22Rv1 (cell line): ENCODE measurements at regions not wholly inside any gene's neighbourhood (a gene's known extent, or its start where the extent isn't known, plus 50 kb on each side); places are given as distances from the start of the nearest gene placed in this dataset.

ENCODE experiments used
- H3K27ac ChIP-seq: fragments of 450-650 bp; 2 replicates; pipeline ENCODE4 v1.5.1; 2017
- ZFX ChIP-seq: fragments of 450-650 bp; IDR thresholded peaks from 2 replicates; pipeline ENCODE4 v1.6.1; 2017; ENCODE audit warnings: antibody characterized with exemption, borderline replicate concordance
- TF ChIP-seq, protein P1 (sequence below): fragments of 450-650 bp; IDR thresholded peaks from 2 replicates; pipeline ENCODE4 v1.5.1; 2017; ENCODE audit warnings: mild to moderate bottlenecking

DNA sequence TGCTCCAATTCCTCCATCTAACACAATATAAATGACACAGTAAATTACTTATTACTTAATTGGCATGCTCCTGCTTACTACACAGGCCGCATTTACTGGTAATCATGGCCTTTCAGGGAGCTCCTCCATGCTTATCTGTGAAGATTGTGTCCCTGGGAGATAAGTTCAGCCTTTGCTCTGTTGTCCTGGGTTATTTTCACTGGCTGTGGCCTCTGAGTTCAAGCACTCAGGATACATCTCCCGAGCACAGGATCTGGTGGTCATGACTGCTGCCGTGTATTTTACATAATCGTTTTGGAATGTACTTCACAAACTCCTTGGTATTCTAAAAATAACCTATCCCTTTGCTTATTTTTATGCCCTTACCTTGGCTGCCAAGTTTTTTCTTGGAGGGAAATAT lies 215.7 kb downstream of the ICE1 start:
- H3K27ac ChIP-seq, result no peak overlapping the region
- TF ChIP-seq, protein P1, sequence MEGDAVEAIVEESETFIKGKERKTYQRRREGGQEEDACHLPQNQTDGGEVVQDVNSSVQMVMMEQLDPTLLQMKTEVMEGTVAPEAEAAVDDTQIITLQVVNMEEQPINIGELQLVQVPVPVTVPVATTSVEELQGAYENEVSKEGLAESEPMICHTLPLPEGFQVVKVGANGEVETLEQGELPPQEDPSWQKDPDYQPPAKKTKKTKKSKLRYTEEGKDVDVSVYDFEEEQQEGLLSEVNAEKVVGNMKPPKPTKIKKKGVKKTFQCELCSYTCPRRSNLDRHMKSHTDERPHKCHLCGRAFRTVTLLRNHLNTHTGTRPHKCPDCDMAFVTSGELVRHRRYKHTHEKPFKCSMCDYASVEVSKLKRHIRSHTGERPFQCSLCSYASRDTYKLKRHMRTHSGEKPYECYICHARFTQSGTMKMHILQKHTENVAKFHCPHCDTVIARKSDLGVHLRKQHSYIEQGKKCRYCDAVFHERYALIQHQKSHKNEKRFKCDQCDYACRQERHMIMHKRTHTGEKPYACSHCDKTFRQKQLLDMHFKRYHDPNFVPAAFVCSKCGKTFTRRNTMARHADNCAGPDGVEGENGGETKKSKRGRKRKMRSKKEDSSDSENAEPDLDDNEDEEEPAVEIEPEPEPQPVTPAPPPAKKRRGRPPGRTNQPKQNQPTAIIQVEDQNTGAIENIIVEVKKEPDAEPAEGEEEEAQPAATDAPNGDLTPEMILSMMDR, result no peak

DNA sequence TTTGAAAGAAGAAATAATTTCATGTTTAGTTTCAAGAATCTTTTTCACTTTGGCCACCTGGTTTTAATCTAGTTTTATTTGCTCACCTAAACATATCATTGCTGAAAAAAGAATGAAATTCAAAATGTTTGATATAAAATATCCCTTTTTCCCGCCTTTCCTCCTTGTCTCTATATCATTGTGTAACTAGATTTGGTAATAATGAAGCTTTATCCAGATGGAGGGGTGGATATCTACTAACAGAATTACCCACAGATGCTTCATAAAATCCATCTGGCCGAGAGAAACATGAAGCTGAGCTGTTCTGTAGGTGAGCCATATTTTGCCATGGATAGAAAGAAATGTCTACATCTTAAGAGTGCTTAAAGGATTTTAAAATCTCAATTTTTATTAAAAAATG lies 214.7 kb downstream of the ICE1 start:
- TF ChIP-seq ZFX, result no peak
- TF ChIP-seq, protein P1, result no peak
- H3K27ac ChIP-seq, result no peak overlapping the region

DNA sequence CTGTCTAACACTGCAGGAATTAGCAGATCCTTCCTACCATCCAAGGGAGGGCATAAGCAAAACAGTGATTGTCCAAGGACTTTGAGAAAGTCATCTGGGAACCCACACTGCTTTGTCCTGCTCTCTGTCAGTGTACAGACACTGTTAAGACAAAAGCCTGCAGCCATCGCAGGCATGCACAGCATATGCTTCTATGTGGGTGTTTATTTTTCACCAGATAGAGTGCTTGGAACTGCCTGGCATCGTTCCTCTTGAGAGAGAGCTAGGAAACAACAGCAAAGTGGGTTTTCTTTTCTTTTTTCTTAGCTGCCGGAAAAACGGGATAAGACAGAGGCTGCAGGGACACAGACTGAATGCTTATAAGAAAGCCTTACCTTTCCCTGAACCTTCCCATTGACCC lies 212.3 kb downstream of the ICE1 start:
- TF ChIP-seq, protein P1, result no peak
- TF ChIP-seq ZFX, result no peak
- H3K27ac ChIP-seq, result no peak overlapping the region

DNA sequence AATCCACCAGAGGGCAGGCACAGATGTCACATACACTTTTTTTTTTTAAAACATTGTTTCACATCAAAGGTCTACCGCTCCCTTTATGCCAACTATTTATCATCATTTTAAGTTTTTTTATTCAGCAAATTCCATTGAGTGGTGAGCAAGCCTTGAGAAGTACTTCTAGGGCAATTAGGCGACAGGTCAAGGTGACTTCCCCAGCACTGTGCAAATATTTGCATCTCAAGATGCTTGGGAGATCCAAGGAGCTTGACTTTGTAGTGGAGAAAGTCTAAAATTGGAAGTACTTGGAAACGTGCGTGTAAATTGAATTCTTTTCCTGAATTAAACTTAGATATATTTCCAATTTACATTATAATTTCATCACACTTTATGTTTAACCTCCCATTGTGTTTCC lies 211.1 kb downstream of the ICE1 start:
- no peak overlapping the region for H3K27ac ChIP-seq
- no peak for TF ChIP-seq ZFX
- TF ChIP-seq, protein P1, result no peak

DNA sequence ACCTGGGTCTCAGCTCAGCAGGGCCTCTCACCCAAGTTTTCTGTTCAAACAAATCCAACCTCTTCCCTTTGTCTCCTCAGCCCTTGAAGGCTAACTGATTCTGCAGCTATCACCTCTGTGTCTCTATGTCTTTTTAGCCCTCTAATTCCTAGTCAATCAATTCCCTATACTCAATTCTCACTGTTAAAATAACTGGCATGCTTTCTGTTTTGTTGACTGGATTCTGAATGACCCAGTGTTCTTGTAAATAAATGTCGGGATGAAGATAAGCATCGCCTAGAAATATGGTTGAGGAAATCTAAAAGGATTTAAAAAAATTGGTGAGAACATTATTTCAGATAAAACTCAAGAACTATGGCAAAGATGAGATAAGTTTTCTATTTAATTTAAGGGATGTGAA lies 210.2 kb downstream of the ICE1 start:
- H3K27ac ChIP-seq, result no peak overlapping the region
- TF ChIP-seq, protein P1, result no peak
- no peak for TF ChIP-seq ZFX

DNA sequence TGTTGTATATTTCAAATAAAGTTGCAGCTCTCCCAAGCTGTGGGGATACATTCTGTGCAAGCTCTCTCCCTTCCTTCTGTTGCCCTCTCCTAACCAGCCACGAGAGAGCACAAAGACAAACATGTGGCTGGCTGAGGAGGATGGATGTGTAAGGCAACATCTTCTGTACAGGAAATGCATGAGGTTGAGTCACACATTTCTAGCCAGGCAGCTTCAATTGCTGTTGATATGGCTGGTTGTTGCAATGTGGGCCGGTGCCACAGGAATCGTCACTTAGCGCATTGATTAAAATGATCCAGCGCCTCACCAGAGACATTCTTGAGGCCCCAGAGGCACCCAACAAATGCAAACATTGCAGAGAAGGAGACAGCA lies 207.1 kb downstream of the ICE1 start:
- H3K27ac ChIP-seq, result no peak overlapping the region
- no peak for TF ChIP-seq ZFX
- TF ChIP-seq, protein P1, result no peak

DNA sequence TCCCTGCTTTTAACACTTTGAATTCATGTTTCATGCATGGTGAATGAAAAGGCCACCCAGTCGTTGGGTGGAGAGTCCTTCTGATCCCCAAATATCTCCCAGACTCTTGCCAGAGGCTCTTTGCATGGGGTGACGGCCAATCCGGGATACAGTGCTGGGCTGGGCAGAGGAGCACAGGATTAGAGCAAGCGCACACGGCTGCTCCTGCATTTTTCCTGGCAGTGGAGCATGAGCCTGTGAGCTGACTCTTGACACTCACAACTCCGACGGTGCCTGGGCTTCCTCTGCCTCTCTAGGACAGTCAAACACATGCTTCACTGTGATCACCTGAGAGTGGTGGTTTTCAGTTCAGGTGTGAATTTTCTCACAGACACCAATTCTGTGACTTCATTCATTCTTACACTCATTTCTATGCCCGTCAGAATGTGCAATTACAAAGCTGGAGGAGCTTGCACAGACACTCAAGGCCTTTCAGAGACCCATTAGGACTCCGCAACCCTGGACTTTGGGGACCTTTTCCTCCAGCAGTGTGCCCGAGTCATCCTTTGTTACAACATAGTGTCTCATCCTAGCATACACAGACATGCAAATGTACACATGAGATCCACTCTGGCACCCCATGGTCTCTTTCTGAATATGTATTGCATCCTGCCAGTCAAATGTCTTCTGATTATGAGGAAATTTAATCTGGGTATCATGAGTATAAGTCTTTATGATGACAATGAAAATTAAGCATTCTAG lies 206.6 kb downstream of the ICE1 start:
- no peak overlapping the region for H3K27ac ChIP-seq
- no peak for TF ChIP-seq ZFX
- TF ChIP-seq, protein P1, result no peak
